ENCODE measurements at regions not wholly inside any gene's neighbourhood (a gene's known extent, or its start where the extent isn't known, plus 50 kb on each side); places are given as distances from the start of the nearest gene placed in this dataset.

- Mint-ChIP-seq H3K36me3 (no peaks in the 10 kb centered on the region), H3K27me3 (no peaks in the 10 kb centered on the region), H3K9me3 (no peaks in the 10 kb centered on the region), H3K27ac (no peak overlapping the region), H3K4me3 (no peak overlapping the region), H3K4me1 (ENCODE audit: unreplicated experiment) (no peaks in the 10 kb centered on the region)
- no peak for DNase-seq (ENCODE audit: extremely low spot score, unreplicated experiment)
- no peak for TF ChIP-seq CTCF (conservative IDR thresholded peaks at IDR 0.05)
Measured at GRCh38 chr9:74304598-74304997, 192.5 kb upstream of the RORB start.

DNA sequence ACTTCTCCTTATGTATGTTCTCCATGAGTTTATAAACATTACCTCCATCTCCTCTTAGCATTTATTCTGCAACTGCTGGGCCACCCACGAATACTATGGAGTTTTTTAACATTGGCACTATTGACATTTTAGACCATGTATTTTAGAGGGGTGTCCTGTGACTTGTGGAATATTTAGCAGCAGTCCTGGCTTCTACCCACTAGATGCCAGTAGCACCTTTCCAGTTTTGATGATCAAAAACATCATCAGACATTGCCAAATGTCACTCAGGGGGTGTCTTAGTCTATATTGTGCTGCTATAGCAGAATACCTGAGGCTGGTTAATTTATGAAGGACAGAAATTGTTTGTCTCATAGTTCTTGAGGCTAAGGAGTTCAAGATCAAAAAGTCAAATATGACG lies 187.5 kb upstream of the RORB start:
- no peak for TF ChIP-seq CTCF (conservative IDR thresholded peaks at IDR 0.05)
- no peak overlapping the region for H3K4me3 Mint-ChIP-seq
- no peaks in the 10 kb centered on the region for H3K27me3 Mint-ChIP-seq
- no peaks in the 10 kb centered on the region for H3K9me3 Mint-ChIP-seq
- no peaks in the 10 kb centered on the region for H3K4me1 Mint-ChIP-seq (ENCODE audit: unreplicated experiment)
- no peaks in the 10 kb centered on the region for H3K36me3 Mint-ChIP-seq
- DNase-seq (ENCODE audit: extremely low spot score, unreplicated experiment): no peak
- no peak overlapping the region for H3K27ac Mint-ChIP-seq

- H3K4me1 Mint-ChIP-seq (ENCODE audit: unreplicated experiment): no peaks in the 10 kb centered on the region
- H3K9me3 Mint-ChIP-seq: peaks cover 8% of the 10 kb centered on the region
- no peak for DNase-seq (ENCODE audit: extremely low spot score, unreplicated experiment)
- no peak overlapping the region for H3K4me3 Mint-ChIP-seq
- no peaks in the 10 kb centered on the region for H3K27me3 Mint-ChIP-seq
- H3K36me3 Mint-ChIP-seq: no peaks in the 10 kb centered on the region
- no peak overlapping the region for H3K27ac Mint-ChIP-seq
- TF ChIP-seq CTCF (conservative IDR thresholded peaks at IDR 0.05): no peak
Measured at GRCh38 chr9:74317235-74317634, 179.9 kb upstream of the RORB start.

GRCh38 chr9:74321396-74321795 lies 175.7 kb upstream of the RORB start:
- no peak for DNase-seq (ENCODE audit: extremely low spot score, unreplicated experiment)
- no peak for TF ChIP-seq CTCF (conservative IDR thresholded peaks at IDR 0.05)
- Mint-ChIP-seq H3K27ac (no peak overlapping the region), H3K4me3 (no peak overlapping the region), H3K27me3 (no peaks in the 10 kb centered on the region), H3K9me3 (peaks cover 8% of the 10 kb centered on the region), H3K4me1 (ENCODE audit: unreplicated experiment) (no peaks in the 10 kb centered on the region), H3K36me3 (peaks cover 3% of the 10 kb centered on the region)

DNA sequence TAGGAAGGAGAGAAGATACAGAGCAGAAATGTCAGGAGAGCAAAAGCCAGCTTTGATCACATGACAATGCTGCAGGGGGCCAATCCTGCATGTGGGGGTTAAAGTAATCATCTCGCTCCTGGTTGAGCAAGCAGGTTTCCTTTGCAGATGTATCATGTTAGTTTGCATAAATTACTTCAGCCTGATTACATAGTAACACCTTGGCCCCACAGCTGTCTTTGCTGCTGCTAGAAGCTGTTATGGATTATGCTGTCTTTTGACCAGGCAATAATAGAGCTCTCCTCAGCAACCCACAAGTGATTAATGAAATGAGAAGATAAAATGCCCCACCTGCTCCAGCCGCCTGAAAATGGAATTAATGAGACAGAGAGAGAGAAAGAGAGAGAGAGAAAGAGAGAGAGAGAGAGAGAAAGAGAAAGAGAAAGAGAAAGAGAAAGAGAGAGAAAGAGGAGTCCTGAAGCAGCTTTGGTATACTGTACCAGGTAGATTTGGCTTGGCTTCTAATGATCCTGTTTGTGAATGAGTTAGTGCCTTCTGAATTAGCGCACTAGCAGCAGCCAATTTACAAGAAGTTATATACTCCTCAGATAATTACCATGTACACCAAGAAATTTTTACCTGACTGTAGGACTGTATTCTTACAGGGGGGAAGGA lies 174.3 kb upstream of the RORB start:
- Mint-ChIP-seq H3K4me1 (ENCODE audit: unreplicated experiment) (no peaks in the 10 kb centered on the region), H3K9me3 (peaks cover 8% of the 10 kb centered on the region)

More for the DNA sequence above, 174.3 kb upstream of the RORB start:
- Mint-ChIP-seq H3K27ac (no peak overlapping the region), H3K36me3 (peaks cover 3% of the 10 kb centered on the region), H3K27me3 (no peaks in the 10 kb centered on the region), H3K4me3 (peak overlapping the region; percentile 42)
- TF ChIP-seq CTCF (conservative IDR thresholded peaks at IDR 0.05): no peak
- DNase-seq (ENCODE audit: extremely low spot score, unreplicated experiment): no peak

Measured in type B pancreatic cell (in vitro differentiated cells).